ENCODE measurements at regions not wholly inside any gene's neighbourhood (a gene's known extent, or its start where the extent isn't known, plus 50 kb on each side); places are given as distances from the start of the nearest gene placed in this dataset.

- DNase-seq, result no peak
These were observed 614.0 kb downstream of the SLC4A3 start for GRCh38 chr2:220241423-220241822.

- DNase-seq, result no peak
These were observed 616.1 kb downstream of the SLC4A3 start for GRCh38 chr2:220243571-220243970.

GRCh38 chr2:220246386-220246785, 619.0 kb downstream of the SLC4A3 start:
- no peak for DNase-seq

GRCh38 chr2:220247588-220248350, 620.3 kb downstream of the SLC4A3 start:
- no peak for DNase-seq

- no peak for DNase-seq
These were observed 632.2 kb downstream of the SLC4A3 start for GRCh38 chr2:220259662-220260061.

- no peak for DNase-seq
These were observed 635.9 kb downstream of the SLC4A3 start for GRCh38 chr2:220263300-220263699.

GRCh38 chr2:220269367-220269766, 641.9 kb downstream of the SLC4A3 start:
- no peak for DNase-seq

GRCh38 chr2:220270481-220271070, 643.1 kb downstream of the SLC4A3 start:
- no peak for DNase-seq

GRCh38 chr2:220272656-220273055, 645.2 kb downstream of the SLC4A3 start:
- DNase-seq, result no peak

GRCh38 chr2:220273082-220273481, 645.7 kb downstream of the SLC4A3 start:
- DNase-seq, result no peak

GRCh38 chr2:220275454-220275853, 648.0 kb downstream of the SLC4A3 start:
- no peak for DNase-seq

GRCh38 chr2:220276741-220277444, 649.5 kb downstream of the SLC4A3 start:
- no peak for DNase-seq

GRCh38 chr2:220277445-220277975, 650.1 kb downstream of the SLC4A3 start:
- no peak for DNase-seq

GRCh38 chr2:220278022-220278421, 650.6 kb downstream of the SLC4A3 start:
- DNase-seq, result no peak

GRCh38 chr2:220279372-220279771, 651.9 kb downstream of the SLC4A3 start:
- DNase-seq, result no peak

GRCh38 chr2:220279840-220280239, 652.4 kb downstream of the SLC4A3 start:
- no peak for DNase-seq

GRCh38 chr2:220280736-220281135, 653.3 kb downstream of the SLC4A3 start:
- no peak for DNase-seq

- DNase-seq, result no peak
These were observed 654.3 kb downstream of the SLC4A3 start for GRCh38 chr2:220281771-220282170.

GRCh38 chr2:220282236-220282635, 654.8 kb downstream of the SLC4A3 start:
- DNase-seq, result no peak

- DNase-seq, result no peak
These were observed 666.5 kb downstream of the SLC4A3 start for GRCh38 chr2:220293966-220294365.

- no peak for DNase-seq
These were observed 668.7 kb downstream of the SLC4A3 start for GRCh38 chr2:220296174-220296573.

- no peak for DNase-seq
These were observed 669.7 kb downstream of the SLC4A3 start for GRCh38 chr2:220297093-220297492.

GRCh38 chr2:220300806-220301205, 673.4 kb downstream of the SLC4A3 start:
- DNase-seq, result no peak

GRCh38 chr2:220302756-220303155, 675.3 kb downstream of the SLC4A3 start:
- DNase-seq, result no peak

Measured in activated naive CD4-positive, alpha-beta T cell treated with Interleukin-2 at 50 U/mL for 16 hours (primary cell).